Caco-2 (cell line): ENCODE measurements at regions not wholly inside any gene's neighbourhood (a gene's known extent, or its start where the extent isn't known, plus 50 kb on each side); places are given as distances from the start of the nearest gene placed in this dataset.

Source experiments
- BruUV-seq: library from RNA; stranded (reverse); fragments of 400-500 nt; replicated peaks from 2 replicates; lab custom pipeline; 2021; lab: Mats Ljungman, UMichigan
- CTCF ChIA-PET: fragments of 300-600 bp; sonication (Branson Sonifier 250); formaldehyde crosslinking; loops from one replicate; lab custom pipeline; 2022; ENCODE audit warnings: antibody characterized with exemption; lab: Charles Lee
- POLR2A ChIA-PET: fragments of 300-600 bp; sonication (Branson Sonifier 250); formaldehyde crosslinking; loops from one replicate; lab custom pipeline; 2022; ENCODE audit warnings: antibody characterized with exemption; lab: Charles Lee
- DNase-seq, 2 experiments: peaks; one replicate each; pipeline versions ENCODE4 v3.0.0 to v3.0.0-alpha.2; 2020 to 2022
- H3K27me3 ChIP-seq: replicated peaks from 2 replicates; pipeline ENCODE4 v1.6.0; 2011; ENCODE audit warnings: low read length; ENCODE audit not compliant: control insufficient read depth, insufficient read depth
- H3K36me3 ChIP-seq: 2 replicates; pipeline ENCODE4 v1.5.1; 2011; ENCODE audit warnings: low read length; ENCODE audit not compliant: control insufficient read depth, insufficient read depth
- H3K4me1 ChIP-seq: fragments of 250-450 bp; sonication (Bioruptor Pico); 2 replicates; pipeline ENCODE4 v1.5.1; 2020; ENCODE audit warnings: mild to moderate bottlenecking
- H3K4me3 ChIP-seq: 2 replicates; pipeline ENCODE4 v1.5.1; 2011; ENCODE audit warnings: low read depth, mild to moderate bottlenecking, control low read depth, low read length
- H3K9me3 ChIP-seq: fragments of 250-450 bp; sonication (Bioruptor Pico); 2 replicates; pipeline ENCODE4 v1.5.1; 2020; ENCODE audit warnings: mild to moderate bottlenecking, moderate library complexity
- H3K27ac Mint-ChIP-seq: one replicate; pipeline ENCODE4 v1.8.0; 2022; ENCODE audit warnings: mixed read lengths; ENCODE audit not compliant: unreplicated experiment
- H3K27me3 Mint-ChIP-seq: one replicate; pipeline ENCODE4 v1.8.0; 2022; ENCODE audit warnings: mixed read lengths; ENCODE audit not compliant: insufficient read depth, unreplicated experiment
- H3K36me3 Mint-ChIP-seq: one replicate; pipeline ENCODE4 v1.8.0; 2022; ENCODE audit warnings: mild to moderate bottlenecking, mixed read lengths; ENCODE audit not compliant: insufficient read depth, unreplicated experiment
- H3K4me1 Mint-ChIP-seq: one replicate; pipeline ENCODE4 v1.8.0; 2022; ENCODE audit warnings: low read depth, mixed read lengths; ENCODE audit not compliant: unreplicated experiment
- H3K4me3 Mint-ChIP-seq: one replicate; pipeline ENCODE4 v1.8.0; 2022; ENCODE audit warnings: mild to moderate bottlenecking, moderate library complexity, mixed read lengths; ENCODE audit not compliant: unreplicated experiment
- H3K9me3 Mint-ChIP-seq: one replicate; pipeline ENCODE4 v1.8.0; 2022; ENCODE audit warnings: mixed read lengths; ENCODE audit not compliant: unreplicated experiment
- intact Hi-C: fragments of 100-400 bp; cut with micrococcal nuclease; formaldehyde crosslinking; loops from one replicate; pipeline ENCODE4 v1.10.0; 2022; ENCODE audit not compliant: unreplicated experiment
- TF ChIP-seq, protein P1 (sequence below), 2 experiments: fragments of 200-600 bp in 1 of 2; IDR thresholded peaks; 1 replicate in 1 of 2; 2 replicates in 1 of 2; pipeline versions ENCODE4 v1.5.1 to v1.8.0; 2011 to 2022; ENCODE audit warnings: antibody characterized with exemption in 1 of 2, control low read depth in 1 of 2, inconsistent platforms in 1 of 2, low read depth in 1 of 2, low read length in 1 of 2, mild to moderate bottlenecking in 1 of 2, moderate library complexity in 1 of 2; ENCODE audit not compliant: insufficient read depth in 1 of 2, severe bottlenecking in 1 of 2, unreplicated experiment in 1 of 2

GRCh38 chr16:52805559-52806168 lies 247.0 kb downstream of the CHD9NB start:
- no peak overlapping the region for H3K4me3 ChIP-seq
- Mint-ChIP-seq H3K4me1 (no peaks in the 10 kb centered on the region), H3K27me3 (peaks cover 2% of the 10 kb centered on the region), H3K4me3 (no peak overlapping the region), H3K9me3 (peaks cover 10% of the 10 kb centered on the region), H3K27ac (no peak overlapping the region), H3K36me3 (no peaks in the 10 kb centered on the region)
- POLR2A ChIA-PET: no interaction called here
- CTCF ChIA-PET: no interaction called here
- TF ChIP-seq, protein P1, sequence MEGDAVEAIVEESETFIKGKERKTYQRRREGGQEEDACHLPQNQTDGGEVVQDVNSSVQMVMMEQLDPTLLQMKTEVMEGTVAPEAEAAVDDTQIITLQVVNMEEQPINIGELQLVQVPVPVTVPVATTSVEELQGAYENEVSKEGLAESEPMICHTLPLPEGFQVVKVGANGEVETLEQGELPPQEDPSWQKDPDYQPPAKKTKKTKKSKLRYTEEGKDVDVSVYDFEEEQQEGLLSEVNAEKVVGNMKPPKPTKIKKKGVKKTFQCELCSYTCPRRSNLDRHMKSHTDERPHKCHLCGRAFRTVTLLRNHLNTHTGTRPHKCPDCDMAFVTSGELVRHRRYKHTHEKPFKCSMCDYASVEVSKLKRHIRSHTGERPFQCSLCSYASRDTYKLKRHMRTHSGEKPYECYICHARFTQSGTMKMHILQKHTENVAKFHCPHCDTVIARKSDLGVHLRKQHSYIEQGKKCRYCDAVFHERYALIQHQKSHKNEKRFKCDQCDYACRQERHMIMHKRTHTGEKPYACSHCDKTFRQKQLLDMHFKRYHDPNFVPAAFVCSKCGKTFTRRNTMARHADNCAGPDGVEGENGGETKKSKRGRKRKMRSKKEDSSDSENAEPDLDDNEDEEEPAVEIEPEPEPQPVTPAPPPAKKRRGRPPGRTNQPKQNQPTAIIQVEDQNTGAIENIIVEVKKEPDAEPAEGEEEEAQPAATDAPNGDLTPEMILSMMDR (IDR thresholded peaks at IDR 0.05; ENCODE audit: insufficient read depth in 1 of 2, low read depth in 1 of 2, low read length in 1 of 2, severe bottlenecking in 1 of 2, unreplicated experiment in 1 of 2): no peak
- no peaks in the 10 kb centered on the region for H3K27me3 ChIP-seq
- H3K9me3 ChIP-seq: no peaks in the 10 kb centered on the region
- no peak for DNase-seq
- no peaks in the 10 kb centered on the region for H3K36me3 ChIP-seq
- BruUV-seq: no TSS peak
- intact Hi-C loops: no loop called here
- H3K4me1 ChIP-seq: no peaks in the 10 kb centered on the region

- POLR2A ChIA-PET: no interaction called here
- no peaks in the 10 kb centered on the region for H3K4me1 Mint-ChIP-seq
- intact Hi-C loops: no loop called here
Observed at GRCh38 chr16:52800432-52800831, 252.3 kb downstream of the CHD9NB start.

GRCh38 chr16:52799149-52799548 lies 252.2 kb upstream of the TOX3 start:
- H3K27me3 Mint-ChIP-seq: peaks cover 2% of the 10 kb centered on the region
- CTCF ChIA-PET: no interaction called here
- Histone ChIP-seq H3K4me3 (no peak overlapping the region), H3K27me3 (no peaks in the 10 kb centered on the region), H3K36me3 (no peaks in the 10 kb centered on the region), H3K4me1 (no peaks in the 10 kb centered on the region), H3K9me3 (no peaks in the 10 kb centered on the region)
- no peaks in the 10 kb centered on the region for H3K36me3 Mint-ChIP-seq
- no TSS peak for BruUV-seq
- H3K27ac Mint-ChIP-seq: no peak overlapping the region
- DNase-seq: no peak
- POLR2A ChIA-PET: no interaction called here
- no peaks in the 10 kb centered on the region for H3K4me1 Mint-ChIP-seq
- TF ChIP-seq, protein P1 (IDR thresholded peaks at IDR 0.05; ENCODE audit: insufficient read depth in 1 of 2, low read depth in 1 of 2, low read length in 1 of 2, severe bottlenecking in 1 of 2, unreplicated experiment in 1 of 2): no peak
- H3K4me3 Mint-ChIP-seq: no peak overlapping the region
- peaks cover 10% of the 10 kb centered on the region for H3K9me3 Mint-ChIP-seq
- intact Hi-C loops: no loop called here

More at GRCh38 chr16:52800432-52800831, 252.3 kb downstream of the CHD9NB start:
- TF ChIP-seq, protein P1 (IDR thresholded peaks at IDR 0.05; ENCODE audit: insufficient read depth in 1 of 2, low read depth in 1 of 2, low read length in 1 of 2, severe bottlenecking in 1 of 2, unreplicated experiment in 1 of 2): no peak
- Histone ChIP-seq H3K4me1 (no peaks in the 10 kb centered on the region), H3K4me3 (no peak overlapping the region), H3K27me3 (no peaks in the 10 kb centered on the region), H3K9me3 (no peaks in the 10 kb centered on the region), H3K36me3 (no peaks in the 10 kb centered on the region)
- H3K27me3 Mint-ChIP-seq: peaks cover 2% of the 10 kb centered on the region
- BruUV-seq: no TSS peak
- no peak for DNase-seq
- H3K27ac Mint-ChIP-seq: no peak overlapping the region
- CTCF ChIA-PET: no interaction called here
- H3K9me3 Mint-ChIP-seq: peaks cover 10% of the 10 kb centered on the region
- no peaks in the 10 kb centered on the region for H3K36me3 Mint-ChIP-seq
- no peak overlapping the region for H3K4me3 Mint-ChIP-seq
